GM18520 (cell line): ENCODE measurements at regions not wholly inside any gene's neighbourhood (a gene's known extent, or its start where the extent isn't known, plus 50 kb on each side); places are given as distances from the start of the nearest gene placed in this dataset.
"Not testable (repeated sequence)": the region's sequence is repeated elsewhere in the genome, so short reads cannot be mapped to it uniquely, and the experiment has no call there.

Experiments used
- ATAC-seq: cut with Tn5 transposase; IDR thresholded peaks from one replicate; pipeline ENCODE4 v1.9.1; 2021; ENCODE audit not compliant: unreplicated experiment

DNA sequence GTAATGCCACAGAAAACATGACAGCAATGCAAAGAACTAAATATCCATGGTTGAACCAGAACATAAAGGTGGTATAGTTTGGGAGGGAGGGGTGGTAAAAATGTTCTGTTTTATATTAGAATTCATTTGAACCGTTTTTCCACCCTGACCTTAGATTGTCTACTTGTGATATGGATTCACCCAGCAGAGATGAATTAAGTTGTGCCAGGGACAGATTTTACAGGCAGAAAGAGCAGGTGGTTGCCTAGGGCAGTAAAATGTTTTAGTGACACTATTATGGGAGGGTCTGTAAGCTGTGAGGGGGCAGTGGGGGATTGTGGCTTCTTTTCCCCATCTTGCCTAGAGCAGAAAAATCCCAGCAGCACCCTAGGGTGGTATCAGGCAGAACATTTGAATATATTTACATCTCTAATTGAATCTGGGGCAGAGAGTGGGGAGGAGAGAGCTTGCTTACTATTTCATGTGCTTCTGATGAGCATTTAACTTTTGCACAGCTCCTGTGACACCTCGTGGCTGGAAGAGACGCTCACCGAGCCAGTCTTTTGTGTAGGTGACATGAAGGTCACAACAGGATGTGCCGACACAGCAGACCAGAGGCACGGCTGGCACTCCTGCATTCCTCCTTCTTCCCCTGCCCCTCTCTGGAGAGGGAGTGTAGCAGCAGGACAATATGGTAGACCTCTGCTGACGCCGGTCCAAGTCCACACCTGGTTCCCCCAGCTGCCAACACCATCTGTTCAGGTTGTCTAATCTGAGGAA is 452.3 kb downstream of the IRS2 start:
- no peak for ATAC-seq

DNA sequence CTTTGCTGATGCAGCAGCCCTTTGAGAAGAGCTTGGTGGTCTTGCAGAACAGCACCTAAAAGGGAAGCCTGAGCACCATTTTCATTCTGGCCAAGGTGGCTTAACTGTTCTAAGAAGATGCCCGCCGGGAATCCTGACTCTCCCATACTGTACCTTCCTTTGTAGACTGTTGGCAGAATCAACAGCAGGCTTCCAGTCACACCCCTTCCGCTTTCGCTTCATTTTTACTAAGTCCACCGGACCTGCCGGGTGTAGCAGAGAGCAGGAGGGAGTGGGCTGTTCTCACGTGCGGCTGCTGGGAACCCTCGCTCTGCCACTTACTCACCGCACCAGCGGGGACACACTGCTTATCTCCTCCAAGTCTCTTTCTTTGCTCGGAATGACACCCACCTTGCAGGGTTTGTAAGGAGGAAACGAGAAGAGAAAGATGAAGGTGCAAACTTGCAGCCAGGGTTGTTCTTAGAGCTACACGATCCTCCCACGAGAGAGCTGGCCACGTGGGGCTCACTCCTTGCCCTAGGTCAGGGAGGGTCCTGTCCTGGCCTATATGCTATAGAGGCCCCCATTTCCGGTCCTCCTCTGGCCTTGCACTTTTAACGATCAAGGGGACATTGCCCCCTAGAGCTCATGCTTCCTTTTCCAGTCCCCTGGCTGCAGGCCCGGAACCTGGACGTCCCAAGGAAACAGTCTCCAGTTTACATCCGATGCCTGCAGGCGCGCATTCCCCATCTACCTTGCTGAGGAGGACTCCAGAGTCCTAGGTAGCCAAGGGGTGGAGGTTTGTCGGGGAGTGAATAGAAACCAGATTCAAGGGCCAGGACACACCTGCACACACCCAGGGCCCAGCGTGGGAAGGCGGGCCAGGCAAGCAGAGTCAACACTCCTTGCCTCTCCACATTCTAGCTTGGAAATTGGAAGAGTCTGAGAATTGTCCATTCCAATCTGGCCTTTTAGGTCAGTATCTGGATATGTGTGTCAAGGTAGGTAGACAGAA is 453.6 kb downstream of the IRS2 start:
- no peak for ATAC-seq

DNA sequence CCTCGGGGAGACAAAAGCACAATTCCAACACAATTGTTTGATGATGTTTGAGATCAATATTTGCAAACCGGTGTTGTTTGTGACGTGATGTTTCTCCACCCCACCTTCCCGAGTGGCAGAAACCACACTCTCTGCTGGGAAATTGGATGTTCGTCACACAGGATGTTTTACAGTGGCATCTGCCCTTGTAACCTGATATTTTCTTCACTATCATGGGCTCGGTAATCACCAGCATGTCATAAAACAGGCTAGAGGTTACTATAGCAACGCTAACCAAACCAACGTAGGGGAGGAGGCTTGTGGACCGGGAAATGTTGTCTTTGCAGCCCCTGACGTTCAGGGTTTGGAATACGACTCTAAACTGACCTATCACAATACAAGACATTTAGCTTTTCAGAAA is 454.5 kb downstream of the IRS2 start:
- ATAC-seq, result no peak

DNA sequence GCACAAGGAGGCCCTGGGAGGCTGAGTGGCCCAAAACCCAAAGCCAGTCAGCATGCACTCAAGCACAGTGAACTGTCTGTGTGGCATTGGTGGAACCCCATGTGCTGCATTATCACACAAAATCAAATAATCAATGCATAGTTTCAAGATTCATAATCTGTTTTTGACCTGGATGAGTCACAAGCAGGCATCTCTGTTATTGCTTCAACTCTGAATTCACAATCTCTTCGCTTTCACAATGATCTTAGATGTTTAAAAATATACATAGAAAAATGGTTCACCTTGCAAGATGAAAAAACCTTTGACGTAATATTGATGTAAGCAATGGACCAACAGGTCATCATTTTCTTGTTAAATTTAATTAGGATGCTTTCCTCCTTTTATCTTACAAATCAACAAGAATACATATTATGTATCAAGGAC is 455.4 kb downstream of the IRS2 start:
- ATAC-seq, result no peak

DNA sequence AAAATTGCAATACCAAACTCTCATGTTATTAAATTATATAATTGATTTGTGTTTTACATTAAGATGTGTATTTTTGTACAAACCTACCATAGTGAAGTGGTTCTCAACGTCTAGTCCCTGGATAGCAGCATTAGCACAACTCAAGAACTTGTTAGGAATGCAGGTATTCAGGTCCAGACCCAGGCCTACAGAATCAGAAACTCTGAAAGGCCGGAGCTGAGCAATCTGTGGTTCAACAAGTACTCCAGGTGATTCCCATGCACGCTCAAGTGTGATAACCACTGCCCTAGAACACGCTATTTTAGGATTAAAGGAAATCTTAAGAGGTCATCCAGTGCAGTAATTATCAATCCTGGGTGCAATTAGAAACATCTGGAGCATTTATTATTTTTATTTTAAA is 456.3 kb downstream of the IRS2 start:
- no peak for ATAC-seq

DNA sequence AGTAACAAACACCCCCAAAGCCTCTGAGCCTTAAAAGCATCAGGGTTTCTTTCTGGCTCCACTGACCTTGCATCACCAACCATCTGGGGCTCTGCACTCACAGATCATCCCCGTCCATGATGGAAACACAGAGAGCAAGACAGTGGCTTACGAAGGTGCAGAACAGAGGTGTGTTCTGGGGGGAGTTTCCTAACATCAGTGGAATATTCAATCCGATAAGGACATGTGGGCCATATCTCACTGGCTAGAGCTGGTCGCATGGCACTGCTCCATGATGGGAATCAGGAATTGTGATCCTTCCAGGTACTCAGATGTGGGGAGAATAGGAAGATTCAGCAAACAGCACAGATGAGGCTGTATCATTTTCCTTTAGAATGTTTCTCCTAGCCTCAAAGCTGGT is 457.2 kb downstream of the IRS2 start:
- no peak for ATAC-seq

DNA sequence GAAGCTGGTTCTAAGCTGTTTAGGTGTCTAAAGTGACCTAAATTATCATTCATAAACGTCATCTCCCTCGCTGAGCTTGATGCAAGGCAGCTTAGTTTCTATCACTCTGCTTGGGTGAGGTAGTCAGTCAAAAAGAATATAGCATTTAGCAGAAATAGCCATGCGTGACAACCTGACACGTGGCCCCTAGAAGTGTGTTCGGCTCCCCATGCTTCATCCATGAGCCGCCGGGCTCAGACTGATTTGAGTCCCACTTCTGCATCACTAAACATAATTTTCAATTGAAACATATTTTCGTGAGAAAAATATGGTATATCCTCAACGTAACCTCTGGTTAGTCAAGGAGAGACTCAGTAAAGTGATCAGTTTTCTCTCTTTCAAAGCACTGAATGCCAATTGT is 459.8 kb downstream of the IRS2 start:
- no peak for ATAC-seq

DNA sequence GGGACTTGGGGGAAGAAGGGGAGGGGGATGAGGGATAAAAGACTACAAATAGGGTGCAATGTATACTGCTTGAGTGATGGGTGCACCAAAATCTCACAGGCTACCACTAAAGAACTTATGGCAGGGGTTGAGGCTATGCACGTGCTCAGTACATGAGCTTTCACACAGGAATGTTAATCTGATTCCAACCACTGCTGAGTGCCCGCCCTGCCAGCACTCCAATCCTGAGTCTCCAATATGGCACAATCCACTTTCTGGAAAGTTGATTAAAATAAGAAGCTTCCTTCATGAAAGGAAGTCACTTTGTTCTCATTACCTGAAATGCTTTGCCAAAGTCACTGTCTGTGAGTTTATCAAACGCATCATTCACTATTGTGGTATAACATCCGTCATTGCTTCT is 463.0 kb downstream of the IRS2 start:
- ATAC-seq, result no peak

DNA sequence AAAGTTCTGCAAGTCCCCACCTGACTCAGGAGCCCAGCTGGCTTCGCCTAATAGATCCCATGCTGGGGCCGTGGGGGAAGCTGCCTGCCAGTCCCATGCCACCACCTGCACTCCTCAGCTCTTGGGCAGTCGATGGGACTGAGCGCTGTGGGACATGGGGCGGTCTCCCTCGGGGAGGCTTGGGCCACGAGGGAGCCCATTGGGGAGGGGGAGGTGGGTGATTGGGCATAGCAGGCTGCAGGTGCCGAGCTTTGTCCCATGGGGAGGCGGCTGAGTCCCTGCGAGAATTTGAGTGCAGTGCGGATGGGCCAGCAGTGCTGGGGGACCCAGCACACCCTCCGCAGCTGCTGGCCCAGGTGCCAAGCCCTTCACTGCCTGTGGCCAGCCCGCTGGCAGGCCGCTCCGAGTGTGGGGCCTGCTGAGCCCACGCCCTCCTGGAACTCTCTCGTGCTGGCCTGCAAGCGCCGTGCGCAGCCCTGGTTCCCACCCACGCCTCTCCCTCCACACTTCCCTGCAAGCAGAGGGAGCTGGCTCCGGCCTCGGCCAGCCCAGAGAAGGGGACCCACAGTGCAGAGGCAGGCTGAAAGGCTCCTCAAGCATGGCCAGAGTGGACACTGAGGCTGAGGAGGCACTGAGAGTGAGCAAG is 467.3 kb downstream of the IRS2 start:
- no peak for ATAC-seq

DNA sequence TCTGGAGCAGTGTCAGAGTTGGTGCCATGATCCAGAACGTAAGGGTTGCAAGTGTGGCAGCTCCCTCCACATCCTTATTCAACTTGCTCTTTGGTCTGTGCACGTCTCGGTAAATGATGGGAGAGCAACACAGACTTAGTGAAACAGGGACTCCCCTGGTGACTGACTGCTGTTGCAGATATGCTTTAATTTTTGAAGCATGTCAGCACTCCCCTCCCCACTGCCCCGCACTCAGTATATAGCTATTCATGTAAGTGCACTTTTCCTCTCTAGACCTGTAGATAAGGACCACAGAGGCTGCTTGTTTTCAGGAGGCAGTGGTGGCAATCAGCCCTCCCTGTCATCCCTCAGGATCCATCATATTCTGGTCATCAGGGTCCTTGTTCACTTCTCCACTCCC is 470.9 kb downstream of the IRS2 start:
- no peak for ATAC-seq

DNA sequence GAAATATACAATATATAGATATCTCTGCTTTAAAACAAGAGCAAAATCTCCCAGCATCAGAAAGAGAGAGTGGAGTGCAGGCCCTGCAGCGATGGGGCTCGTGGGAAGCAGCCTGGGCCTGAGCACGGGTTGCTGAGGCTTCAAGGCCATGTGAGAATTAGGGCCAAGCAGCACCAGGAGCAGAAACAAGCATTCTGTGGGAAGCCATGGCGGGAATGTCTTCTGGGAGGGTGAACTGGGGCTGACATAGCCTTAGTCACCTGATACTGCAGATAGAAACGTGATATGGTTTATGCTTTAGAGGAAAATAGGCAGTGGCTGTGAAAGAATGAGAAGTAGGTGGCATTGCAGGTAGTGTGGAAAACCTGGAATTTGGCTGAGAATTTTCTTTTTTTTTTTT is 472.3 kb downstream of the IRS2 start:
- ATAC-seq, result no peak

DNA sequence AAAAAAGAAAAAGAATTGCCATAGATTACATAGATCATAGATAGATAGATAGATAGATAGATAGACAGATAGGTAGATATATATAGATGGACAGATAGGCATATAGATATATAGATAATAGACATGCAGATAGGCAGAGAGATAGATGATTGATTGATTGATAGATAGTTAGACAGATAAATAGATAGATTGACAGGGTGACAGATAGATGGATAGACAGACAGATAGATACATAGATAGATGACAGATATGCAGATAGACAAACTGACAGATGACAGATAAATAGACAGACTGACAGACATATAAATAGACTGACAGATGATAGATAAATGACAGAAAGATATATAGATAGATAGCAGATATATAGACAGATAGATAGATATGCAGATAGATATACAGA is 474.0 kb downstream of the IRS2 start:
- ATAC-seq, result no peak

DNA sequence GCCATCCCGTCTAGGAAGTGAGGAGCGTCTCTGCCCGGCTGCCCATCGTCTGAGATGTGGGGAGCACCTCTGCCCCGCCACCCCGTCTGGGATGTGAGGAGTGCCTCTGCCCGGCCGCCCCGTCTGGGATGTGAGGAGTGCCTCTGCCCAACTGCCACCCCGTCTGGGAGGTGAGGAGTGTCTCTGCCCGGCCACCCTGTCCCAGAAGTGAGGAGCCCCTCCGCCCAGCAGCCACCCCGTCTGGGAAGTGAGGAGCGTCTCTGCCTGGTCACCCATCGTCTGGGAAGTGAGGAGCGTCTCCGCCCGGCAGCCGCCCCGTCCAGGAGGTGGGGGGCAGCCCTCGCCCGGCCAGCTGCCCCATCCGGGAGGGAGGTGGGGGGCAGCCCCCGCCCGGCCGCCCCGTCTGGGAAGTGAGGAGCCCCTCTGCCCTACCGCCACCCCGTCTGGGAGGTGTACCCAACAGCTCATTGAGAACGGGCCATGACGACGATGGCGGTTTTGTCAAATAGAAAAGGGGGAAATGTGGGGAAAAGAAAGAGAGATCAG is 474.9 kb downstream of the IRS2 start:
- not testable (repeated sequence) for ATAC-seq

DNA sequence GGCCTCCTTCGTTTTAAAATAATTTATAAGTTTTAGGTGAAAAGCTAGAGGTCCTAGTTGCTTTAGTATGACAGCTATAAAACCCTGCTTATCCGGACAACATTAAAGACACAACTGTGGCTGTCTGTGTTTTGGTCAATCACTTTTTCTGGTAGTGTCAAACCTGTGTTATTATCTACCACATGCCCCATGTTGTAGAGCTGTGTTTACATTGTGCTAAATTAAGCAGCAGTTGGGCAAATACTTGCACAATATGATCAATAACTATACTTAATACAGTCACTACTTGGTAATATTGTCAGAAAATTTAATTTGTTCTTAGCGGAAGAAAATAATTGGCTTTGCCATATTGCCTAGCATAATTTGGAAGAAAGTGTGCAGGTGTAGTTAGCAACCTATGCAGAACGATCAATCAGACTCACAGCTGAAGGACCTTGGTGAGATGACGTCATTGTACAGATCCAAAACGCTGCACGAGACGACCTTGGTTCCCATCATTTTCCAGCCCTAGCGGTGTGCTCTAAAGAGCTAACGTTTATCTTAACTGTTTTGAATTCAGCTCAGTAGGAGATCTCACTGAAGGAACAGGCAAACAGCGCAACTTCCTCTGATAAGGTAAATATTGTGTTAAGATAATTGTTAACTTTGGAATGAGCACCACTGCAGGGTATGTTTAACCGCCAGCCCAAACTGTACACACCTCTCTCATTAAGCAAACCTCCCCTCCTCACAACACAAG is 476.6 kb downstream of the IRS2 start:
- ATAC-seq, result no peak

DNA sequence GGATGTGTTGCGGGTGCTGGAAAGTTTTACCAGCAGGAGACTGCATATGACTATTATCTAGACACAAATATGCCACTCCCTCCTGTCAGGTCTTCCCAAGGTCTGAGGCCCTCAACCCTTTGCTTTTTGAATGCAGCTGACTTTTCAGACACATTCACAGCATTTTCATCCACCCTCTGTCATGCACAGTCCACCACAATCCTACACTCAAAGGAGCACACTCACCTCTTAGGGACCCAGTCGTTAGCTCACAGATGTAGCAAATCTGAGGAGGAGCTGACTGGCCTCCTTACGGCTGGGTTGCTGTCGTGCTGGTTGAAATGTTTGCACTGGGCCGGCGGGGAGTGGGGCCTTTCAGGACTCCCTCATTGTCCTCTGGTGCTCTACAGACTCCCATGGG is 479.4 kb downstream of the IRS2 start:
- ATAC-seq, result no peak

DNA sequence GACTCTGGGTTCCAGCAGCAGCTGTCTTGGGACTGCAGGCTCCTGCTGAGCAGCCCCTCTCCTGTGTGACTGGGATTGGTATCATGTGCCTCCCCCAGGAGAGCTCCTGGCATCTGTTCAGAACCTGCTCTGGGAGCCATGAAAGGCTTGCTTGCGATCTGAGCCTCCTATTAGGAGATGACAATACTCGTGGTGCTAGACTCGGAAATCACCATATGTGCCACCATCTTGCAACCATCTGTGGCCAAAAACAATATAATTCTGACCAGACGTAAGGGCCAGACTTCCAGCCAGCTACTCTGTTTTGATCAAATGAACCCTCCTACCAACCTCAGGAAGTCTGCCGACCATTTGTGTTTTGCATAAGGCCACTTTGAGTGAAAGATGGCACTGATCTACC is 484.7 kb downstream of the IRS2 start:
- no peak for ATAC-seq

DNA sequence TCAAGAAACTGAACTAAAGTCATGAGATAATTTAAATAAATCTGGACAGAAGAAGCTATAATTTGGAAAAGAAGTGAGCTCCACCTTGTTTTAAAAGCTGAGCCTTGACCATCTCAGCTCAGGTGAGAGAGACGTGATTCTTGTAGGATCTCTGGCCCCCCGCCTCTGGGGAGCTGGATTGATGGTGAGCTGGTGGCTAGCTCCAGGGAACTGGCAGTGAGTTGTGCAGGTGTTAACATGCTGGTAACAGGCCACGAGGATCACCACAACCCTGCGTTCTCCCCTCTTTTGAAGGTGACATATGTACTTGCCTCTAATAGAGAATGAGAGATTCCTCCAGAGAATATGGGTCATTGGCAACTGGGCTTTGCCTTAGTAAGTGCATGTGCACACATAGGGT is 485.1 kb downstream of the IRS2 start:
- no peak for ATAC-seq

DNA sequence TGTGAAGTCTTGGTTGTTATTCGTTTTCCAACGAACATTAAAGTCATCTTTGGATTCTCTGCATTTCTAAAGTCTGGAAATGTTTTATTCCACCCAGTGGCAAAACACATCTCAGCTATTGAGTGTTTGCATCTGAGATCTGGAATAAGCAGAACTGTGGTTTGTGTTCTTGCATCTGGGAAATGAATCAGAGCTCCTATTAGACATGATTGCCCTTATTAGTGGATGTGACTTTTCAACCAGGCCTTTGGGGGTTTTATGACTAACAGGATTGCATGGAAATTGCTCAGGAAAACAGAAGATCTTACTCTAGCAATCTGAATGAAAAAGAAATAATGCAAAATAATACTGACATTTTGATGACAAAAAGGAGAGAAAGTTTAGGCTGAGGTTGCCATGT is 488.8 kb downstream of the IRS2 start:
- ATAC-seq, result no peak

DNA sequence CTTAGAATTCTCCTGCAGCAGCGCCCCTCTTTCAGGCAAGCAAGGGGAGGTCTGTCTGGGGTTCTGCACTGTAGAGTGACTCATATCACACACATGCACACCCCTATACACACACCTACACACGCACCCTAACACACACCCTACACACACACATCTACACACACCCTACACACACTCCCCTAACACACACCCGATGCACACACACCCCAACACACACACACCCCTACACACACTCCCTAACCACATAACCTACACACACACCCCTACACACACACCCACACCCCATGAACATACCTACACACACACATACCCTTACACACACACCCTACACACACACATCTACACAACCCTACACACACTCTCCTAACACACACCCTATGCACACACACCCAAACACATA is 493.2 kb downstream of the IRS2 start:
- no peak for ATAC-seq

DNA sequence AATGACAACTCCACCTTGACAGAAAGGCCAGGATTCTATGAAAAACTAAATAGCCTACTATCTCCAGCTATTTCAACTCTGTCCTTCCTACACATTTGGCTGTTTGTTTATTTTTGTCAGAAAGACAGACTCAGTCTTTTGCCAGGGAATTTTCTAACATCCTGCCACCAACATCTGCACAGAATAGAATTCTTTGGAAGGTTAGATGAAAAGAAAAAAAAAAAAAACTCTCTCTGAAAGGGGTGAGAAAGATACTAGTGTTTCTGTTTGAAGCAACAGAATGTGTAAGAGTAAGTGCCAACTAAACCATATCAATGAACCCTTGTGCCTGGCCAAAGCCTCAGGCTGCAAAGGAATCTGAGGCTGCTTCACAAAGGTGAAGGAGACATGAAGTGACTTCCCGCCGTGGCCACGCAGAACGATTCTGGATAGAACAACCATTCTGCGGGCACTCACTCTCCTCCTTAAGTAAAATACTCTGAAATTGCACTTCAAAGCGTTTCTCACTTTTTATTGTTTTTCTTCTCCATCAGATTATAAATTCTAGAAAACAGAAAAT is 498.2 kb downstream of the IRS2 start:
- no peak for ATAC-seq
